SK-N-SH (cell line): ENCODE measurements at regions not wholly inside any gene's neighbourhood (a gene's known extent, or its start where the extent isn't known, plus 50 kb on each side); places are given as distances from the start of the nearest gene placed in this dataset.

Experiments used
- CTCF ChIA-PET: fragments of 300-600, 350-600 bp; formaldehyde crosslinking; extraction: SDS; loops from one replicate; lab custom pipeline; 2021; lab: Yijun Ruan, JAX
- POLR2A ChIA-PET: fragments of 350-600 bp; sonication (Branson Sonifier 250); formaldehyde crosslinking; extraction: SDS; loops from one replicate; lab custom pipeline; 2020; ENCODE audit warnings: antibody characterized with exemption, inconsistent platforms; lab: Yijun Ruan, JAX
- DNase-seq: peaks from one replicate; pipeline ENCODE4 v3.0.0; 2012
- H2AFZ ChIP-seq: fragments of 200-600 bp; sonication (generic); 2 replicates; pipeline ENCODE4 v1.8.1; 2016; ENCODE audit warnings: antibody characterized with exemption, mild to moderate bottlenecking, low read depth
- H3F3A ChIP-seq: fragments of 200-600 bp; sonication (generic); replicated peaks from 2 replicates; pipeline ENCODE3; 2016; ENCODE audit warnings: antibody characterized with exemption, mild to moderate bottlenecking; ENCODE audit not compliant: insufficient read depth
- H3K27ac ChIP-seq, 2 experiments: fragments of 200-500 bp in 1 of 2; fragments of 200-600 bp in 1 of 2; sonication (Bioruptor generic) in 1 of 2; sonication (generic), shearing (Covaris generic) in 1 of 2; 2 replicates each; pipeline versions ENCODE4 v1.5.1 to v1.6.1; 2014 to 2016; ENCODE audit warnings: low read depth in 2 of 2, inconsistent platforms in 1 of 2, low read length in 1 of 2, mild to moderate bottlenecking in 1 of 2, mixed read lengths in 1 of 2
- H3K27me3 ChIP-seq: fragments of 200-600 bp; sonication (generic), shearing (Covaris generic); 2 replicates; pipeline ENCODE4 v1.6.1; 2016; ENCODE audit warnings: mixed run types; ENCODE audit not compliant: insufficient read depth
- H3K36me3 ChIP-seq, 2 experiments: fragments of 200-500 bp in 1 of 2; fragments of 200-600 bp in 1 of 2; sonication (Bioruptor generic) in 1 of 2; sonication (generic) in 1 of 2; replicated peaks in 1 of 2; 2 replicates each; pipeline versions ENCODE3 to v1.5.1; 2014 to 2016; ENCODE audit warnings: low read length in 1 of 2, mild to moderate bottlenecking in 1 of 2; ENCODE audit not compliant: insufficient read depth in 2 of 2, control insufficient read depth in 1 of 2
- H3K4me1 ChIP-seq, 2 experiments: fragments of 200-500 bp in 1 of 2; fragments of 200-600 bp in 1 of 2; sonication (Bioruptor generic) in 1 of 2; sonication (generic), shearing (Covaris generic) in 1 of 2; 2 replicates each; pipeline versions ENCODE4 v1.5.1 to v1.6.1; 2014 to 2016; ENCODE audit warnings: low read depth in 1 of 2, low read length in 1 of 2, mixed run types in 1 of 2; ENCODE audit not compliant: insufficient read depth in 2 of 2, control insufficient read depth in 1 of 2
- H3K4me2 ChIP-seq: fragments of 200-600 bp; sonication (generic), shearing (Covaris generic); 2 replicates; pipeline ENCODE4 v1.6.1; 2017; ENCODE audit warnings: mixed run types
- H3K4me3 ChIP-seq, 2 experiments: fragments of 200-500 bp in 1 of 2; fragments of 200-600 bp in 1 of 2; sonication (Bioruptor generic) in 1 of 2; sonication (generic), shearing (Covaris generic) in 1 of 2; 2 replicates each; pipeline versions ENCODE4 v1.5.1 to v1.8.1; 2014 to 2016; ENCODE audit warnings: low read depth in 2 of 2, inconsistent platforms in 1 of 2, low read length in 1 of 2, mild to moderate bottlenecking in 1 of 2, mixed read lengths in 1 of 2, moderate library complexity in 1 of 2
- H3K79me2 ChIP-seq: fragments of 200-600 bp; sonication (generic); 2 replicates; pipeline ENCODE4 v1.8.1; 2017; ENCODE audit warnings: mild to moderate bottlenecking; ENCODE audit not compliant: insufficient read depth
- H3K9ac ChIP-seq: fragments of 200-600 bp; sonication (generic); 2 replicates; pipeline ENCODE4 v1.6.1; 2017; ENCODE audit warnings: mixed run types
- H3K9me2 ChIP-seq: fragments of 200-600 bp; sonication (generic); 2 replicates; pipeline ENCODE4 v1.6.1; 2017; ENCODE audit warnings: mixed run types
- H3K9me3 ChIP-seq: fragments of 200-600 bp; sonication (generic); 2 replicates; pipeline ENCODE4 v1.6.1; 2017; ENCODE audit warnings: mixed run types, mild to moderate bottlenecking, moderate library complexity
- H4K20me1 ChIP-seq: fragments of 200-600 bp; sonication (generic); 2 replicates; pipeline ENCODE4 v1.6.1; 2017; ENCODE audit warnings: mild to moderate bottlenecking, mixed run types; ENCODE audit not compliant: insufficient read depth
- CHD2 ChIP-seq: fragments of 150-350 bp; IDR thresholded peaks from 2 replicates; pipeline ENCODE4 v1.6.1; 2018; ENCODE audit warnings: low read length; ENCODE audit not compliant: partially characterized antibody
- CTCF ChIP-seq: fragments of 200-600 bp; sonication (generic); IDR thresholded peaks from 2 replicates; pipeline ENCODE4 v1.6.1; 2017; ENCODE audit warnings: antibody characterized with exemption, mild to moderate bottlenecking, moderate library complexity
- ELF1 ChIP-seq: IDR thresholded peaks from 2 replicates; pipeline ENCODE4 v1.4.0; 2012
- EP300 ChIP-seq, 2 experiments: IDR thresholded peaks; 2 replicates each; pipeline versions ENCODE4 v1.4.0 to v1.6.1; 2012; ENCODE audit warnings: borderline replicate concordance in 1 of 2, low read depth in 1 of 2, low read length in 1 of 2
- FOXM1 ChIP-seq: IDR thresholded peaks from 2 replicates; pipeline ENCODE4 v1.4.0; 2012; ENCODE audit warnings: low read depth, mild to moderate bottlenecking
- GABPA ChIP-seq: IDR thresholded peaks from 2 replicates; pipeline ENCODE4 v1.4.0; 2012; ENCODE audit warnings: low read depth, mild to moderate bottlenecking
- GATA2 ChIP-seq: sonication (generic); formaldehyde crosslinking; IDR thresholded peaks from 2 replicates; pipeline ENCODE4 v1.5.0; 2020; ENCODE audit warnings: mild to moderate bottlenecking, missing genetic modification reagents
- JUND ChIP-seq: IDR thresholded peaks from 2 replicates; pipeline ENCODE4 v1.4.0; 2012
- MAX ChIP-seq: IDR thresholded peaks from 2 replicates; pipeline ENCODE4 v1.4.0; 2012; ENCODE audit warnings: low read depth
- MEF2A ChIP-seq: IDR thresholded peaks from 2 replicates; pipeline ENCODE4 v1.4.0; 2012; ENCODE audit warnings: low read depth, borderline replicate concordance
- PBX3 ChIP-seq: IDR thresholded peaks from 2 replicates; pipeline ENCODE4; 2012
- POLR2AphosphoS5 ChIP-seq: IDR thresholded peaks from 2 replicates; pipeline ENCODE4 v1.6.1; 2012; ENCODE audit warnings: low read depth, low read length
- RCOR1 ChIP-seq: fragments of 150-350 bp; IDR thresholded peaks from 2 replicates; pipeline ENCODE4 v1.6.1; 2017; ENCODE audit warnings: antibody characterized with exemption, low read length
- RFX5 ChIP-seq: IDR thresholded peaks from 2 replicates; pipeline ENCODE4 v1.6.1; 2012; ENCODE audit warnings: mild to moderate bottlenecking, improper control_type of control experiment, low read length
- SMC3 ChIP-seq: IDR thresholded peaks from 2 replicates; pipeline ENCODE4 v1.6.1; 2012; ENCODE audit warnings: low read depth, low read length, improper control_type of control experiment
- TAF1 ChIP-seq: IDR thresholded peaks from 2 replicates; pipeline ENCODE4 v1.6.1; 2012; ENCODE audit warnings: low read depth, mild to moderate bottlenecking, low read length, moderate library complexity, borderline replicate concordance
- TCF12 ChIP-seq: IDR thresholded peaks from 2 replicates; pipeline ENCODE4 v1.4.0; 2012
- USF1 ChIP-seq: IDR thresholded peaks from 2 replicates; pipeline ENCODE4 v1.4.0; 2012; ENCODE audit warnings: low read depth, borderline replicate concordance
- WGBS: methylation state at CpG from one replicate; pipeline ENCODE4 v1.1.6; 2017; ENCODE audit warnings: low lambda C conversion rate; 5-methylcytosine and 5-hydroxymethylcytosine counted together

- no peaks in the 10 kb centered on the region for H3K36me3 ChIP-seq
- no peak for DNase-seq
- H3K9me3 ChIP-seq = peaks cover 6% of the 10 kb centered on the region; the same call in 1 of the 2 replicates
- H3K27ac ChIP-seq = no peak overlapping the region
- no peak overlapping the region for H2AFZ ChIP-seq
- no peak for TF ChIP-seq GATA2 (CRISPR knock-in tag)
- no peak for TF ChIP-seq RFX5
- TF ChIP-seq ELF1 = no peak
- no peak for TF ChIP-seq SMC3
- no peak for TF ChIP-seq JUND
- TF ChIP-seq MEF2A = no peak
- no peak for TF ChIP-seq FOXM1
- no peak for TF ChIP-seq CTCF
- no peak overlapping the region for H3K4me3 ChIP-seq
- no peaks in the 10 kb centered on the region for H3K79me2 ChIP-seq
- H3K9me2 ChIP-seq = no peaks in the 10 kb centered on the region
- H3F3A ChIP-seq = no peaks in the 10 kb centered on the region
- no peaks in the 10 kb centered on the region for H3K27me3 ChIP-seq
- POLR2A ChIA-PET = no interaction called here
- H3K9ac ChIP-seq = no peak overlapping the region
- 13% methylated on average over 6 of the region's 8 CpGs for WGBS
- no peaks in the 10 kb centered on the region for H4K20me1 ChIP-seq
- CTCF ChIA-PET = no interaction called here
- no peak overlapping the region for H3K4me2 ChIP-seq
- H3K4me1 ChIP-seq = no peaks in the 10 kb centered on the region
Observed at GRCh38 chr22:48187356-48187755, 1424.9 kb downstream of the TBC1D22A start.

GRCh38 chr22:48186146-48186790, 1423.8 kb downstream of the TBC1D22A start:
- Histone ChIP-seq H3K9ac (no peak overlapping the region), H4K20me1 (no peaks in the 10 kb centered on the region), H3K27me3 (no peaks in the 10 kb centered on the region), H3K27ac (no peak overlapping the region), H3K4me2 (no peak overlapping the region), H3K4me1 (no peaks in the 10 kb centered on the region), H3K4me3 (no peak overlapping the region), H3K36me3 (no peaks in the 10 kb centered on the region), H3K79me2 (no peaks in the 10 kb centered on the region), H3K9me3 (peaks cover 6% of the 10 kb centered on the region; the same call in 1 of the 2 replicates), H3K9me2 (no peaks in the 10 kb centered on the region), H2AFZ (no peak overlapping the region), H3F3A (no peaks in the 10 kb centered on the region)
- no peak for DNase-seq
- 21% methylated on average over 8 of the region's 10 CpGs for WGBS
- ChIA-PET CTCF (no interaction called here), POLR2A (no interaction called here)
- no peak for TF ChIP-seq EP300 (IDR thresholded peaks at IDR 0.05; ENCODE audit: borderline replicate concordance in 1 of 2, low read depth in 1 of 2, low read length in 1 of 2)
- no peak for TF ChIP-seq JUND
- TF ChIP-seq PBX3 = no peak
- no peak for TF ChIP-seq TCF12
- no peak for TF ChIP-seq TAF1
- no peak for TF ChIP-seq ELF1
- TF ChIP-seq CHD2 = no peak
- no peak for TF ChIP-seq GABPA
- TF ChIP-seq MAX = no peak
- no peak for TF ChIP-seq RCOR1
- TF ChIP-seq USF1 = no peak
- no peak for TF ChIP-seq POLR2AphosphoS5
